ENCODE measurements at regions not wholly inside any gene's neighbourhood (a gene's known extent, or its start where the extent isn't known, plus 50 kb on each side); places are given as distances from the start of the nearest gene placed in this dataset.

- no peak for DNase-seq (ENCODE audit: low read depth)
These were observed 643.8 kb downstream of the SORCS1 start for GRCh38 chr10:106520698-106521097.

GRCh38 chr10:106519376-106520030 is 645.0 kb downstream of the SORCS1 start:
- DNase-seq (ENCODE audit: low read depth): peak; percentile 31

GRCh38 chr10:106515206-106515790 is 649.2 kb downstream of the SORCS1 start:
- DNase-seq (ENCODE audit: low read depth): no peak

- DNase-seq (ENCODE audit: low read depth): no peak
These were observed 651.1 kb downstream of the SORCS1 start for GRCh38 chr10:106513352-106513771.

- no peak for DNase-seq (ENCODE audit: low read depth)
These were observed 652.6 kb downstream of the SORCS1 start for GRCh38 chr10:106511917-106512316.

- peak; percentile 11 for DNase-seq (ENCODE audit: low read depth)
These were observed 655.6 kb downstream of the SORCS1 start for GRCh38 chr10:106508950-106509349.

GRCh38 chr10:106506526-106507283 is 657.8 kb downstream of the SORCS1 start:
- peak; percentile 39 for DNase-seq (ENCODE audit: low read depth)

- DNase-seq (ENCODE audit: low read depth): peak; percentile 63
These were observed 660.0 kb downstream of the SORCS1 start for GRCh38 chr10:106504536-106504935.

GRCh38 chr10:106502641-106503040 is 661.9 kb downstream of the SORCS1 start:
- peak; percentile 36 for DNase-seq (ENCODE audit: low read depth)

- DNase-seq (ENCODE audit: low read depth): peak; percentile 6
These were observed 663.5 kb downstream of the SORCS1 start for GRCh38 chr10:106500925-106501525.

GRCh38 chr10:106500041-106500924 is 664.2 kb downstream of the SORCS1 start:
- DNase-seq (ENCODE audit: low read depth): peak; percentile 43

- DNase-seq (ENCODE audit: low read depth): no peak
These were observed 665.1 kb downstream of the SORCS1 start for GRCh38 chr10:106499448-106499847.

GRCh38 chr10:106498675-106499074 is 665.8 kb downstream of the SORCS1 start:
- no peak for DNase-seq (ENCODE audit: low read depth)

GRCh38 chr10:106495931-106496330 is 668.6 kb downstream of the SORCS1 start:
- DNase-seq (ENCODE audit: low read depth): no peak

GRCh38 chr10:106493751-106494150 is 670.8 kb downstream of the SORCS1 start:
- DNase-seq (ENCODE audit: low read depth): no peak

GRCh38 chr10:106493226-106493625 is 671.3 kb downstream of the SORCS1 start:
- DNase-seq (ENCODE audit: low read depth): no peak

- DNase-seq (ENCODE audit: low read depth): no peak
These were observed 676.8 kb downstream of the SORCS1 start for GRCh38 chr10:106487726-106488125.

GRCh38 chr10:106481598-106482275 is 682.8 kb downstream of the SORCS1 start:
- no peak for DNase-seq (ENCODE audit: low read depth)

- no peak for DNase-seq (ENCODE audit: low read depth)
These were observed 684.9 kb downstream of the SORCS1 start for GRCh38 chr10:106479636-106480035.

- peak; percentile 39 for DNase-seq (ENCODE audit: low read depth)
These were observed 689.6 kb downstream of the SORCS1 start for GRCh38 chr10:106474876-106475275.

- peak; percentile 45 for DNase-seq (ENCODE audit: low read depth)
These were observed 691.3 kb downstream of the SORCS1 start for GRCh38 chr10:106473129-106473685.

Measured in EH (cell line).